HEK293 (cell line): ENCODE measurements at regions not wholly inside any gene's neighbourhood (a gene's known extent, or its start where the extent isn't known, plus 50 kb on each side); places are given as distances from the start of the nearest gene placed in this dataset.

ENCODE experiments used
- CTCF ChIA-PET: fragments of 350-600 bp; formaldehyde crosslinking; extraction: SDS; loops from one replicate; lab custom pipeline; 2021; ENCODE audit warnings: antibody characterized with exemption; lab: Yijun Ruan, JAX
- POLR2A ChIA-PET: fragments of 300-600 bp; formaldehyde crosslinking; extraction: SDS; loops from one replicate; lab custom pipeline; 2020; ENCODE audit warnings: antibody characterized with exemption, inconsistent platforms; lab: Yijun Ruan, JAX
- H3K27ac ChIP-seq: fragments of 200-500 bp; sonication (Bioruptor generic); 2 replicates; pipeline ENCODE4 v1.5.1; 2014; ENCODE audit warnings: low read depth, low read length, control low read depth, inconsistent platforms; ENCODE audit errors: extremely low read depth
- H3K36me3 ChIP-seq, 2 experiments: fragments of 200-500 bp in 1 of 2; sonication (Bioruptor generic) in 1 of 2; 1 replicate in 1 of 2; 2 replicates in 1 of 2; pipeline ENCODE4 v1.5.1; 2014 to 2017; ENCODE audit warnings: inconsistent platforms in 2 of 2, low read length in 2 of 2; ENCODE audit not compliant: control insufficient read depth in 2 of 2, insufficient read depth in 1 of 2
- H3K4me1 ChIP-seq: fragments of 200-500 bp; sonication (Bioruptor generic); 2 replicates; pipeline ENCODE4 v1.5.1; 2014; ENCODE audit warnings: mild to moderate bottlenecking, low read length, inconsistent platforms; ENCODE audit not compliant: control insufficient read depth, insufficient read depth
- H3K4me3 ChIP-seq: 2 replicates; pipeline ENCODE4 v1.5.1; 2011; ENCODE audit warnings: low read depth, mild to moderate bottlenecking, control low read depth, low read length, moderate library complexity
- H3K9me3 ChIP-seq: fragments of 200-500 bp; sonication (Bioruptor generic); 2 replicates; pipeline ENCODE4 v1.5.1; 2014; ENCODE audit warnings: low read depth, low read length, inconsistent platforms; ENCODE audit not compliant: control insufficient read depth, insufficient read depth
- GLIS1 ChIP-seq: fragments of 450-650 bp; formaldehyde crosslinking; IDR thresholded peaks from 2 replicates; pipeline ENCODE4 v1.5.1; 2016; ENCODE audit warnings: missing biosample characterization, missing genetic modification characterization
- KLF9 ChIP-seq: fragments of 450-650 bp; formaldehyde crosslinking; IDR thresholded peaks from 2 replicates; pipeline ENCODE4 v1.5.1; 2016; ENCODE audit warnings: missing biosample characterization, missing genetic modification characterization, low read depth
- MZF1 ChIP-seq: fragments of 450-650 bp; formaldehyde crosslinking; IDR thresholded peaks from 2 replicates; pipeline ENCODE4 v1.5.1; 2017; ENCODE audit warnings: missing biosample characterization, missing genetic modification characterization, borderline replicate concordance
- PRDM1 ChIP-seq: fragments of 450-650 bp; formaldehyde crosslinking; IDR thresholded peaks from 2 replicates; pipeline ENCODE4; 2016; ENCODE audit warnings: missing biosample characterization, missing genetic modification characterization
- REPIN1 ChIP-seq: fragments of 450-650 bp; formaldehyde crosslinking; IDR thresholded peaks from 2 replicates; pipeline ENCODE4 v1.5.1; 2017; ENCODE audit warnings: missing biosample characterization, missing genetic modification characterization, low read depth
- ZBTB17 ChIP-seq: fragments of 450-650 bp; formaldehyde crosslinking; IDR thresholded peaks from 2 replicates; pipeline ENCODE4 v1.5.1; 2016; ENCODE audit warnings: missing biosample characterization, missing genetic modification characterization
- ZNF114 ChIP-seq: fragments of 450-650 bp; formaldehyde crosslinking; IDR thresholded peaks from 2 replicates; pipeline ENCODE4 v1.5.0; 2017; ENCODE audit warnings: missing biosample characterization, missing genetic modification characterization
- ZNF121 ChIP-seq: fragments of 450-650 bp; formaldehyde crosslinking; IDR thresholded peaks from 2 replicates; pipeline ENCODE4 v1.5.1; 2016; ENCODE audit warnings: missing biosample characterization, missing genetic modification characterization
- ZNF133 ChIP-seq: fragments of 450-650 bp; formaldehyde crosslinking; IDR thresholded peaks from 2 replicates; pipeline ENCODE4 v1.5.1; 2016; ENCODE audit warnings: missing biosample characterization, missing genetic modification characterization
- ZNF169 ChIP-seq: fragments of 450-650 bp; formaldehyde crosslinking; IDR thresholded peaks from 2 replicates; pipeline ENCODE4 v1.5.1; 2016; ENCODE audit warnings: missing biosample characterization, missing genetic modification characterization
- ZNF248 ChIP-seq: fragments of 450-650 bp; formaldehyde crosslinking; IDR thresholded peaks from 2 replicates; pipeline ENCODE4 v1.5.1; 2017; ENCODE audit warnings: missing biosample characterization, missing genetic modification characterization
- ZNF292 ChIP-seq: fragments of 450-650 bp; formaldehyde crosslinking; IDR thresholded peaks from 2 replicates; pipeline ENCODE4 v1.5.1; 2016; ENCODE audit warnings: low read depth, missing biosample characterization, missing genetic modification characterization, borderline replicate concordance
- ZNF37A ChIP-seq: fragments of 450-650 bp; IDR thresholded peaks from 2 replicates; pipeline ENCODE4 v1.5.1; 2018; ENCODE audit warnings: missing biosample characterization, missing genetic modification characterization
- ZNF423 ChIP-seq: fragments of 450-650 bp; formaldehyde crosslinking; IDR thresholded peaks from 2 replicates; pipeline ENCODE4 v1.5.1; 2016; ENCODE audit warnings: missing biosample characterization, missing genetic modification characterization
- ZNF843 ChIP-seq: fragments of 450-650 bp; formaldehyde crosslinking; IDR thresholded peaks from 2 replicates; pipeline ENCODE4 v1.5.1; 2016; ENCODE audit warnings: missing biosample characterization, missing genetic modification characterization
- TF ChIP-seq, protein P1 (sequence below): fragments of 450-650 bp; formaldehyde crosslinking; conservative IDR thresholded peaks from 2 replicates; pipeline ENCODE4 v1.5.1; 2016; ENCODE audit warnings: low read depth, missing biosample characterization, missing genetic modification characterization
- TF ChIP-seq, protein P2 (sequence below): fragments of 450-650 bp; formaldehyde crosslinking; IDR thresholded peaks from 2 replicates; pipeline ENCODE4 v1.5.1; 2017; ENCODE audit warnings: missing biosample characterization, missing genetic modification characterization
- TF ChIP-seq, protein P3 (sequence below): fragments of 450-650 bp; formaldehyde crosslinking; IDR thresholded peaks from 2 replicates; pipeline ENCODE4 v1.5.1; 2016; ENCODE audit warnings: missing biosample characterization, missing genetic modification characterization
- TF ChIP-seq, protein P4 (sequence below): fragments of 450-650 bp; formaldehyde crosslinking; IDR thresholded peaks from 2 replicates; pipeline ENCODE4 v1.5.1; 2016; ENCODE audit warnings: missing biosample characterization, missing genetic modification characterization
- TF ChIP-seq, protein P5 (sequence below): fragments of 450-650 bp; IDR thresholded peaks from 2 replicates; pipeline ENCODE4 v1.5.1; 2018; ENCODE audit warnings: missing biosample characterization, mild to moderate bottlenecking, missing genetic modification characterization

DNA sequence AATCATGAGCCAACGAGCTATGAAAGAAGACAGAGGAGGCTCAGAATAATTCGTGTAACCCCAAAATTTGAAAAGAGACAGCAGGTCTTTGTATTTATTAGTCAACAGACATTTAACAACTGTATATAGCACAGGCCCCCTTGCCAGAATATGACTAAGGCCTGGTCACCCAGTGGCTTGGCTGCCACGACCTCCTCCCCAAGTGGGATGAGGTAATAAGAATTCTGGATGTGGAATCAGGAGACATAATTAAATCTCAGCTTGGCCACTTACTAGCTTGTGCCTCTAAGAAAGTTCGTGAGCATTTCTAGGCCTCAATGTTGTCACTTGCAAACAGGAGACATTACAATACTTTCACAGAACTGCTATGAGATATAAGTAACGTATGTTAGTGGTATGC is 134.2 kb upstream of the TNFSF4 start:
- CTCF ChIA-PET = no interaction called here
- no peak for TF ChIP-seq ZNF121
- no peak for TF ChIP-seq ZNF248 (tag by site-specific recombination)
- TF ChIP-seq REPIN1 (tag by site-specific recombination) = no peak
- TF ChIP-seq ZBTB17 (tag by site-specific recombination) = no peak
- TF ChIP-seq, protein P1, sequence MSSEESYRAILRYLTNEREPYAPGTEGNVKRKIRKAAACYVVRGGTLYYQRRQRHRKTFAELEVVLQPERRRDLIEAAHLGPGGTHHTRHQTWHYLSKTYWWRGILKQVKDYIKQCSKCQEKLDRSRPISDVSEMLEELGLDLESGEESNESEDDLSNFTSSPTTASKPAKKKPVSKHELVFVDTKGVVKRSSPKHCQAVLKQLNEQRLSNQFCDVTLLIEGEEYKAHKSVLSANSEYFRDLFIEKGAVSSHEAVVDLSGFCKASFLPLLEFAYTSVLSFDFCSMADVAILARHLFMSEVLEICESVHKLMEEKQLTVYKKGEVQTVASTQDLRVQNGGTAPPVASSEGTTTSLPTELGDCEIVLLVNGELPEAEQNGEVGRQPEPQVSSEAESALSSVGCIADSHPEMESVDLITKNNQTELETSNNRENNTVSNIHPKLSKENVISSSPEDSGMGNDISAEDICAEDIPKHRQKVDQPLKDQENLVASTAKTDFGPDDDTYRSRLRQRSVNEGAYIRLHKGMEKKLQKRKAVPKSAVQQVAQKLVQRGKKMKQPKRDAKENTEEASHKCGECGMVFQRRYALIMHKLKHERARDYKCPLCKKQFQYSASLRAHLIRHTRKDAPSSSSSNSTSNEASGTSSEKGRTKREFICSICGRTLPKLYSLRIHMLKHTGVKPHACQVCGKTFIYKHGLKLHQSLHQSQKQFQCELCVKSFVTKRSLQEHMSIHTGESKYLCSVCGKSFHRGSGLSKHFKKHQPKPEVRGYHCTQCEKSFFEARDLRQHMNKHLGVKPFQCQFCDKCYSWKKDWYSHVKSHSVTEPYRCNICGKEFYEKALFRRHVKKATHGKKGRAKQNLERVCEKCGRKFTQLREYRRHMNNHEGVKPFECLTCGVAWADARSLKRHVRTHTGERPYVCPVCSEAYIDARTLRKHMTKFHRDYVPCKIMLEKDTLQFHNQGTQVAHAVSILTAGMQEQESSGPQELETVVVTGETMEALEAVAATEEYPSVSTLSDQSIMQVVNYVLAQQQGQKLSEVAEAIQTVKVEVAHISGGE (tag by site-specific recombination) = no peak
- no peak for TF ChIP-seq ZNF114 (tag by site-specific recombination)
- no peak for TF ChIP-seq GLIS1 (tag by site-specific recombination)
- TF ChIP-seq PRDM1 (tag by site-specific recombination) = no peak
- no peak for TF ChIP-seq MZF1 (tag by site-specific recombination)
- TF ChIP-seq, protein P2, sequence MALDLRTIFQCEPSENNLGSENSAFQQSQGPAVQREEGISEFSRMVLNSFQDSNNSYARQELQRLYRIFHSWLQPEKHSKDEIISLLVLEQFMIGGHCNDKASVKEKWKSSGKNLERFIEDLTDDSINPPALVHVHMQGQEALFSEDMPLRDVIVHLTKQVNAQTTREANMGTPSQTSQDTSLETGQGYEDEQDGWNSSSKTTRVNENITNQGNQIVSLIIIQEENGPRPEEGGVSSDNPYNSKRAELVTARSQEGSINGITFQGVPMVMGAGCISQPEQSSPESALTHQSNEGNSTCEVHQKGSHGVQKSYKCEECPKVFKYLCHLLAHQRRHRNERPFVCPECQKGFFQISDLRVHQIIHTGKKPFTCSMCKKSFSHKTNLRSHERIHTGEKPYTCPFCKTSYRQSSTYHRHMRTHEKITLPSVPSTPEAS (tag by site-specific recombination) = no peak
- TF ChIP-seq ZNF133 = no peak
- TF ChIP-seq, protein P3, sequence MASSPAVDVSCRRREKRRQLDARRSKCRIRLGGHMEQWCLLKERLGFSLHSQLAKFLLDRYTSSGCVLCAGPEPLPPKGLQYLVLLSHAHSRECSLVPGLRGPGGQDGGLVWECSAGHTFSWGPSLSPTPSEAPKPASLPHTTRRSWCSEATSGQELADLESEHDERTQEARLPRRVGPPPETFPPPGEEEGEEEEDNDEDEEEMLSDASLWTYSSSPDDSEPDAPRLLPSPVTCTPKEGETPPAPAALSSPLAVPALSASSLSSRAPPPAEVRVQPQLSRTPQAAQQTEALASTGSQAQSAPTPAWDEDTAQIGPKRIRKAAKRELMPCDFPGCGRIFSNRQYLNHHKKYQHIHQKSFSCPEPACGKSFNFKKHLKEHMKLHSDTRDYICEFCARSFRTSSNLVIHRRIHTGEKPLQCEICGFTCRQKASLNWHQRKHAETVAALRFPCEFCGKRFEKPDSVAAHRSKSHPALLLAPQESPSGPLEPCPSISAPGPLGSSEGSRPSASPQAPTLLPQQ (tag by site-specific recombination) = no peak
- TF ChIP-seq KLF9 (tag by site-specific recombination) = no peak
- no peak for TF ChIP-seq ZNF423 (tag by site-specific recombination)
- TF ChIP-seq ZNF37A (tag by site-specific recombination) = no peak
- no peak for TF ChIP-seq ZNF169
- TF ChIP-seq, protein P4, sequence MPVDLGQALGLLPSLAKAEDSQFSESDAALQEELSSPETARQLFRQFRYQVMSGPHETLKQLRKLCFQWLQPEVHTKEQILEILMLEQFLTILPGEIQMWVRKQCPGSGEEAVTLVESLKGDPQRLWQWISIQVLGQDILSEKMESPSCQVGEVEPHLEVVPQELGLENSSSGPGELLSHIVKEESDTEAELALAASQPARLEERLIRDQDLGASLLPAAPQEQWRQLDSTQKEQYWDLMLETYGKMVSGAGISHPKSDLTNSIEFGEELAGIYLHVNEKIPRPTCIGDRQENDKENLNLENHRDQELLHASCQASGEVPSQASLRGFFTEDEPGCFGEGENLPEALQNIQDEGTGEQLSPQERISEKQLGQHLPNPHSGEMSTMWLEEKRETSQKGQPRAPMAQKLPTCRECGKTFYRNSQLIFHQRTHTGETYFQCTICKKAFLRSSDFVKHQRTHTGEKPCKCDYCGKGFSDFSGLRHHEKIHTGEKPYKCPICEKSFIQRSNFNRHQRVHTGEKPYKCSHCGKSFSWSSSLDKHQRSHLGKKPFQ (tag by site-specific recombination) = no peak
- TF ChIP-seq, protein P5, sequence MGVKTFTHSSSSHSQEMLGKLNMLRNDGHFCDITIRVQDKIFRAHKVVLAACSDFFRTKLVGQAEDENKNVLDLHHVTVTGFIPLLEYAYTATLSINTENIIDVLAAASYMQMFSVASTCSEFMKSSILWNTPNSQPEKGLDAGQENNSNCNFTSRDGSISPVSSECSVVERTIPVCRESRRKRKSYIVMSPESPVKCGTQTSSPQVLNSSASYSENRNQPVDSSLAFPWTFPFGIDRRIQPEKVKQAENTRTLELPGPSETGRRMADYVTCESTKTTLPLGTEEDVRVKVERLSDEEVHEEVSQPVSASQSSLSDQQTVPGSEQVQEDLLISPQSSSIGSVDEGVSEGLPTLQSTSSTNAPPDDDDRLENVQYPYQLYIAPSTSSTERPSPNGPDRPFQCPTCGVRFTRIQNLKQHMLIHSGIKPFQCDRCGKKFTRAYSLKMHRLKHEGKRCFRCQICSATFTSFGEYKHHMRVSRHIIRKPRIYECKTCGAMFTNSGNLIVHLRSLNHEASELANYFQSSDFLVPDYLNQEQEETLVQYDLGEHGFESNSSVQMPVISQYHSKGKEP (tag by site-specific recombination) = no peak
- TF ChIP-seq ZNF843 (tag by site-specific recombination) = no peak
- no peak for TF ChIP-seq ZNF292 (tag by site-specific recombination)
- TF ChIP-seq, all 188 proteins: peak for 0
- Histone ChIP-seq H3K4me3 (no peak overlapping the region), H3K4me1 (no peaks in the 10 kb centered on the region), H3K27ac (no peak overlapping the region), H3K9me3 (no peaks in the 10 kb centered on the region), H3K36me3 (no peaks in the 10 kb centered on the region)
- POLR2A ChIA-PET = no interaction called here
